HG03457 (cell line): ENCODE measurements at regions not wholly inside any gene's neighbourhood (a gene's known extent, or its start where the extent isn't known, plus 50 kb on each side); places are given as distances from the start of the nearest gene placed in this dataset.

Experiments used
- ATAC-seq: cut with Tn5 transposase; IDR thresholded peaks from one replicate; pipeline ENCODE4 v1.9.1; 2021; ENCODE audit warnings: moderate number of reproducible peaks; ENCODE audit not compliant: unreplicated experiment

DNA sequence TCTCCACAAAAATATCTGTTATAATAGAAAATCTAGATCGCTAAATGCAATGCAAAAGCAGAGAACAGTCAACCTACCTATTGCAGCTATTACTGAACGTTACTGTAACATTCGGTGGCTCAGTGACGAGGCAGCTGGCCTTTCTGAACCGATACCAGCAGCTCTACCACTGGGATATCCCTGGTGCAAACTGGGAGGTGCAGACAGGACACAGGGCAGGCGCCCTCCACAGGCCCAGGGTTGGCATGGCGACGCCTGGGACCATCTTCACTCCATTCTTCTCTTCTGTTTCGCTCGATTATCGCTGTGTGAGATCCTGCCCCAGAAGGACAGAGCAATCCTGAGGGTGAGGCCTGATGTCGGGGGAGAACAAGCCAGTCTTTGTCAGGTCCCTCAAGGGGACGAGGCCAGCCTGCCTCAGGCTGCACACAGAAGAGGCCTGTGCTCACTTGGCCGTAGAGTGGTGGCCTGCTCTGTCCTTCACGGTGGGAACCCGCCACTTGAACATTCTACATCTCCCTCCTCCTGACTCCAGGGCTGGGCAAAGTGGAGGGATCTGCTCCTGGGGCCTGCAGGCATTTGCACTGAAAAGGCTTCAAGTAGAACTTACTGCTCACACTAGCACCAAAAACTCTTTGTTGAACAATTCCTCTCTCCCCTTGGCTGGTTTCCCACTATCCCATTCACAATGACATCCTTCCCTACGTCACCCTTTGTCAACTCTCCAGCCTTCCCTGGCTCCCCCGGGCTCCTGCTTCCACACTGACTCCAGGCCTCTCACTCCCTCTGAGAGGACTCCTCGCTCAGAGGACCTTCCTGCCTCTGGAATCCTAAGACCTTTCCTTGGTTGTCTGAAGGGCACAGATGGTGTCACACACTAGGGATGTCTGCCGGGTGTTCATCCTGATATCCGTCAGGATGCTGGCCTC lies 49.7 kb downstream of the CYRIA start:
- no peak for ATAC-seq

DNA sequence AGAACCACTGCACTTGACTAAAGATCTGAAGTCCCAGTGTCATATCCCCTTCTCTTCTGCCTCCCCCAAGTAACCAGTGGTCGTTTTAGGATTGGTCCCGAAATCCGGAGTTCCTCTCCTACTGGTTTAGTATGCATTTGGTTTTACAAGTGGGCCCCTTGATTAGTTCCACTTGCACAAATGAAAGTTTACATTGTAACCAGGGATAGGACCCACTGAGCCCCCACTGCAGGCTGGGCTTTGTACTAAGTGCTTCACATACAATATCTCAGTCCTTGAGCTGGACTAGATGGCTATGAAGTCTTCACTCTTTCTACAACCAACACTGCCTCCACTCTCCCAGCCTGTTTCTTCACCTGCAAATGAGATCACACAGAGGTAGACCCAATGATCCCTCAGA lies 50.4 kb downstream of the CYRIA start:
- no peak for ATAC-seq

DNA sequence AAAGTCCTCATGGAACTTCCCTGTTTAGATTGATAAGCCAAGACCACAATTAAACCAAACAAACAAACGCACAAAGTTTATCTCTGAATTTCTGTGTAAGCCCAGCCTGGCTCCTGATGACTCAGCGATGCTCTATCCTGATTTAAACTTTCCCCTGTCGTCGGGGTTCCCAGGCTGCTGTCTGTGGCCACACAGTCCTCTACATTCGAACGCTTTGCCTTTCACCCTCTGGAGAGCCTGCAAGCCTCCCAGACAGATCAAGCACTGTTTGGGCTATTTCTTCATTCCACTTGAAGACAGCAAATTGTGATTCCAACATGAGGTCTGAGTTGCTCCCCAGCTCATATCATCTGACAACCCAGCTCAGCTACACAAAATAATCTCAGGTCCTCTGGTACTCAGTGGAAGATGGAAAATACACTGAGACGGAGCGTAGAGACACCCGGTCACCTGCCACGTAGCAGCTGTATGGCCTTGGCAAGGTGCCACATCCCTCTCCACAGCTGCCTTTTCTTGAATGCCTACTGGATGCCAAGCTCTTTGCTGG lies 51.2 kb downstream of the CYRIA start:
- ATAC-seq = no peak

DNA sequence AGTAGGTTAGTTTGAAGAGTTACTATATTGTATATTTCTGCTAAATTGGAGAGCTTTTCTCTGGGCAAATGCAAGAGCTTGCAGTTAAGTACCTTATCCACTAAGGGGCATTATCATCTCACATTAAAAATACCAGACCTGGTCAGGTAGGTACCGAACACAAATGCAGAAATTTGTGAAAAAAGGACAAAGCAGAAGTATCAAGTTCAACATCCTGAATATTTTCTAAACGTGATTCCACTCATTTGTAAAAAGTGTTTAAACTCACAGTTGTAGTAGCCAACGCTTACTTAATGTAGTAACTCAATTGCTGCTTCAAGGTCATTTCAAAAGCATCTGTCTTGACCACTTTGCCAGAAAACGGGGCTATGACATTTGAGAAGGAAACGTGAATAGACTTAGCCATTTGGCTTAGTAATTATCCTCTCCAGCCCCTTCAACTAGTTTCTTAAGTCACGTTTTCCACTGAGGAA lies 52.1 kb downstream of the CYRIA start:
- ATAC-seq = no peak

DNA sequence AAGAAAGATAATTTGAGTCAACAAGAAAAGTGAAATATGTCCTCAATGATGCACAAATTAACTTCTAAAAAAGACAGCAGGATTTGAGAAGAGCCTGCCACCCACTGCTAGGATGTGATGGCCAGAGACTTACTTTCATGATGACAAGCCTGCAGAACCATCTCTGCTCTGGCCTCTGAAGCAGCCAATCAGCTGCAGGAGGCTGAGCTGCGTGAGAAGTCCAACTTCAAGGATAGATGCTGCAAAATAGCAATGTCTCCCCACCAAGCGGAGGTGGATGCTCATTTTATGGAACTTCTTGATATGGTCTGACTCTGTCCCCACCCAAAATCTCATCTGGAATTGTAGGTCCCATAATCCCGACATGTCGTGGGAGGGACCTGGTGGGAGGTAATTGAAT lies 53.1 kb downstream of the CYRIA start:
- no peak for ATAC-seq

DNA sequence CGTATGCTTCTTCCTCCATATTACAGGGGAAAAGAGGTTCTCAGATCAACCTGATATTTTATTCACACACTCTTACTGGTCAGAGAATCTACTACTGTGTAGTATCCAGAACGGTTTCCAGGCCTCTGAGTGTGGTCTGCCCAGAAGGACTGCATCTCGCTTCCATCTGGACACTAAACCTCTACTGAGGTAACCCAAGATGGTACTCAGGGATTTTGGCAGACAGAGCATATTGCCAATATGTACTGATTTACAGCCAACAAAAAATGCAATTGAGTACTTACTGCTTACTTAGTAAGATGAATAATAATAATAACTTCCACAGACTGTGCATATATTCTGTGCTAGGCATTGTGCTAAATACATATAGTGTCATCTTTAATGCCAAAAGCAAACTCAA lies 55.8 kb downstream of the CYRIA start:
- no peak for ATAC-seq

DNA sequence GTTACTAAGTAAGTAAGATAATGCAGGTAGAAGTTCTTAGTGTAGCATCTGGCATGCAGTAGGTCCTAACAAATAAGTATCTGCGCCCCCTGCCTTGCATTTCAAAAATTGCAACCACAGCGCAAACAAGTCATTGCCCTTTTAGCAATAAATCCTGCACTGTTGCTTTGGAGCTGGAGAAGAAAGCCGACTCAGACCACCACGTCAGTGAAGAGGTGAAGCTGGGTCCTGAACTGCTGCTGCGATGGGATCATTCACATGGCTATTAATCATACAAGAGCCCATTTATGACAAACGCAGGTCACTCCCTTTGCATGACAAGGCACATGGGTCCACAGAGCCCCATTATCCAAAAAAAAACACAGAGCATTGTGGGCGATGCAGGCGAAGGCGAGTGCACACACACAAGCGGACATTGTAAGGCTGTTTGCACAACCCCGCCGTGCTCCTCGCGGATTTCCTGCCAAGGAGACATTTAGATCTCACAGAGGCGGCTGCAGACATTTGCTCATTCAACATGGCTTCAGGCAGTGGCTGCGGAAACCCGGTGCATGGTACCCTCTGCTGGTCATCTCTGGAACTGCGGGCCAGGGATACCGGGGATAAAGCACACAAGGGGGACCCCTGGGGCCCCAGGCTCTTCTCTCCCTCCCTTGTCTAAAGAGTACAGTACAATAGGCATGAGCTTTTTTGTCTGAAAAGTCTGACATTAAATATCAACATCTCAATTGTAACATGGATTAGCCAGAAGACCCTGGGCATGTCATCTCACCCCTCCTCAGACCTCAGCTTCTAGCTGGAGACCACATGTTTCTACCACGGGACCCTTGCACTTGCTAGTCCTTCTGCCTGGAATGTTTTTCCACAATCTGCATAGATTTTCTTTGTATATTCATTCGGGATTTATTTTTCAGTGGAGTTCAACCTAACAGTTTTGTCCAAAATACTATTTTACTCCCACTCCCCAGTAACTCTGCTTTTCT lies 56.7 kb downstream of the CYRIA start:
- peak; percentile 95 for ATAC-seq

DNA sequence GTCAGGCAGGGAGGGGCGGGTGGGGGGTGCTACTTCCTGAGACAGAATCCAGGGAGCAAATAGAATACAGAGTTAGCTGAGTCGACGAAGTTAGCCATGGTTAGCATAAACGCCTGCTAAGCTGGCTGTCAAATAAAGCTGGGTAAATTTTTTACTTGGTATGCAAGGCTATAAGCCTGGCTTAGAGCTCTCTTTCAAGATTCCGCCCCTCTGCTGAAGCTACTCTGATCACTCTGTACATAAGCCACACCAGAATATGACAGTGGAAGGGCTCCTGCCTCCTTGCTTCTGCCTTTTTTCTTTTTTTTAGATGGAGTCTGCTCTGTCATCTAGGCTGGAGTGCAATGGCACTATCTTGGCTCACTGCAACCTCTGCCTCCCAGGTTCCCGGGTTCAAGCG lies 58.3 kb downstream of the CYRIA start:
- no peak for ATAC-seq

DNA sequence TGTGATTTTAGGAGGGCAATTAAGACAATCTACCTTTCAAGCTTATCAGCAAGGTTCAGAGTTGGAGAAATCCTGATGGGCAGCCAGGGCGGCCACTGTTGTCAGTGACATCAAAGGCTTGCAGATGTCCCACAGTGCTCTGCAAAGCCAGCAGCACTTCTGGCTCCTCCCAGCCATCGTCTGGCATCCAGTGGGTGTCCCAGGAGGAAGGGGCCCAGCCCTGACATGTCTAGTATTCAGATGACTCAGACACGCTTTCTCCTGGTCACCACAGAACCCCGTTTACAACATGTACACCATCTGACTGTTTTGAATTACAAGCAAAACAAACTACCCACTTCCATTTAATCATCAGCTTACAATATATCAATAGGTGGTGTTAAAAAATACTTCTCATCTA lies 61.4 kb downstream of the CYRIA start:
- no peak for ATAC-seq

DNA sequence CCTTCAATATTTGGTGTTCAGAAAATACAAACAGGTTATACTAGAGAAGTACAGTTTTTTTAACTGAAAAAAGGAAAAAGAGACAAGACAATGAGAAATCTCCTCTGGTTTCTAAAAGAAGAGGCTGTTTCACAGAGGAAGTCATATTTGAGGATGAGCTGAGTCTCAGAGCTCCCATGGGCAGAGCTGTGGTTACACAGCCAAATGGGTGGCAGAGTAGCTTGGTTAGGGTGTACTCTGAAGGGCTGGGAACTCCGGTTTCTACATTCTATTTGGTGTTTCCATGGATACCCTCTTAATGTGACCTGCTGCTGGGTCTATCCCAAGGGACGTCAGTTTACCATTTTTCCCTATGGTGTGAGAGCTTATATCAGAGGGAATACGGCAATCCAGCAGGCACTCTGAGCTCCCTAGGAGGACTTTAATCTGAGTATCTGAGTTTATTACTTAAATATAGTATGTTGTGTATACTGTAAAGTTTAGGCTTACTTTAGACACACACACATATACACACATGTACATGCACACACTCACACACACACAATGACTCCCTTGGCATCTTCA lies 74.2 kb downstream of the CYRIA start:
- ATAC-seq = no peak

DNA sequence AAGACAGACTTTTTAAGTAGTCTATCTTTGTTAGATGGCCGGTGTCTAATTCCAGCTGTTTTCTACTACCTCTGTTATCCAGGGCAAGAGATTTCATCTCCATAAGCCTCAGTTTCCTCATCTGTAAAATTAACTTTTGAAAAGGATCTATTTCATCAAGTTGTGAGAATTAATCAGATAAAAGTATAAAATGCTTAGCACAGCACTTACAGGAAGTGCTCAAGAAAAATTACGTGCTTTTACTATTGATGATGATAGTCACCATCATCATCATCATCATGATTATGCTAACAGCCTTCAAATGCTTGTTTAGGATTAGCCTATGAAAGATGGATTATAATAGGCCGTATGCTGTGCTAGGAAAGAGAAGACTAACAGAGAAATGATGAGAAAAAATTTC lies 76.2 kb downstream of the CYRIA start:
- no peak for ATAC-seq

DNA sequence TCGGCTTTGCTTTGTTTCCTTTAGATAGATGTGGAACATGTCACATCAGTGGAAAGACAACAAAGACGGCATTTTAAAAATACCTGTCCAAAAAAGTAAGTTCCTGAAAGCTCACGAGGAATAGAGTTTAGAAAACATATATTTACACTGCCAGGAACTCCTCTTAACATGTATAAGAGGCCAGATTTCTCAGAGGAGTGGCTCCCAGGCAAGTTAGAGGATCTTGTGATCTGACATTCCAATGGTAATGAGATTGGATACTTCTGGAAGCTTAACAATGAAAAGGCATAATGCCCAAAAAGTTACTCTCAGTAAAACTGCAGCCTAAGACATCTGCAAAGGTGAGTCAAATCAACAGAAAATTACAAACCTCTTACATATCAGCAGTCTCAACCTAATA lies 77.1 kb downstream of the CYRIA start:
- ATAC-seq = no peak

DNA sequence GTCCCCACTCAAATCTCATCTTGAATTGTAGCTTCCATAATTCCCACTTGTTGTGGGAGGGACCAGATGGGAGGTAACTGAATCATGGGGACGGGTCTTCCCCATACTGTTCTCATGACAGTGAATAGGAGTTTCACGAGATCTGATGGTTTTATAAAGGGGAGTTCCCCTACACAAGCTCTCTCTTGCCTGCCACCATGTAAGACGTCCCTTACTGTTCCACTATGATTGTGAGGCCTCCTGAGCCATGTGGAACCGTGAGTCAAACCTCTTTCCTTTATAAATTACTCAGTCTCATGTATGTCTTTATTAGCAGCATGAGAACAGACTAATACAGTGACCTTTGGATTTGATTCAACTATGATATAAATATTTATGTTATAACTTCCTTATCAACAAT lies 78.0 kb downstream of the CYRIA start:
- ATAC-seq = no peak

DNA sequence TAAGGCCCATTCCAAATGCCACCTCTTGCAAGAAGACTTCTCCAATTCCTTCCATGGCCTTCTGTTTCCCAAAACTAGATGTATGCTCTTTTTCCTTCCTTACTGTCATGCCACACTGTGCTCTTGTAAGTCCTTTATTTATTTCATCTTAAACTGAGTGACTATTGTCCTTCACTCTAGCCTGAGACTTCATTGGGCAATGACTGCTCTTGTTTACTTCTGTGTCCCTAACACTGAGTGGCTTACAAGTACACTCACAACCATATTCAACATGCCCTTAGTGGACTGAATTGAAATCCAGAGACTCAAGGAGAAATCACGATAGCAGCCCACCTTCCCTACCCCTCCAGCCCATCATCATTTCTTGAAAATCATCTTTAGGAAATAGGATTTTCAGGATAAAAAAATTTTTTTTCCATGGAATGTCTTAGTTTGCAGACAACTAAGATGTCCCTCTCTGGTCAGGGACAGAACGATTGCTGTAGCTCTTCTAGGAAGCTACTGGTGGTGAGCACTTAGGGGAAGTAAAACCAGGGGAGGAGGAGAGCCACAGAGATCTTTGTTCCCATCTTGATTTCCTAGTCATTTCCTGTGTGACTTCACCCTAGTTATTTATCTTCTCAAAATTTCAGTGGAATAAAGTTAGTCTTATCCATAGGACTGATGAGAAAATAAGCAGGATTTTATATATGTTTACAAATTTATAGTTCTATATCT lies 80.7 kb downstream of the CYRIA start:
- ATAC-seq = no peak

DNA sequence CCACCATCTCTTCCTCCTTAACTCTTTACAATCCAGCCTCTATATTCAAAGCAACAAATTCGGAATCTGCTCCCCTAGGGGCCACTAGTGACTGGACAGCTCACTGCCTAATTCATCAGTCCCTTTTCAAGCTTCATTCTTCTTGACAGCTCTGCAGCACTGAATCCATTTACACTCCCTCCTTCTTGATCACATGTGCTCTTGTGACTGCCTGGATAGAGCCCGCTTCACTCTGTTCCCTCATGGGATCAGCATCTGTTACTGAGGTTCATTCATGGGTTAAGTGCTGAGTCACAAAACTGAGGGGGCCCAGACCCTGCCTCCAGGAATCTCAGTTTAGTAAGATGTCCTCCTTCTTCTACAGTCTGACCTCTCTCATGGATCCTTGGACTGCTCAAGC lies 81.5 kb downstream of the CYRIA start:
- no peak for ATAC-seq

DNA sequence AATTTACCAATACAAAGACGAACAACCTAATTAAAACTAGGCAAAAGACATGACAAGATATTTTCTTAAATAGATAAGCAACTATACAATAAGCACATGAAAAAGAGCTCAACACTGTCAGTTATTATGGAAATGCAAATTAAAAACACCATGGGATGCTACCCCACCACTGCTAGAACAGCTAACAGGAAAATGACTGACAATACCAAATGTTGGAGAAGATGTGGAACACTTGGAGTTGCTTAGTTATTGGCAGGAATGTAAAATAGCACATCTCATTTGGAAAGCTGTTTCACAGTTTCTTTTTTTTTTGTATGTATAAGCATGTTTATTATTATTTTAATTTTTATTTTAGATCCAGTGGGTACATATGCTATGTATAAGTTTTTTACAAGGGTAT lies 84.4 kb downstream of the CYRIA start:
- no peak for ATAC-seq

DNA sequence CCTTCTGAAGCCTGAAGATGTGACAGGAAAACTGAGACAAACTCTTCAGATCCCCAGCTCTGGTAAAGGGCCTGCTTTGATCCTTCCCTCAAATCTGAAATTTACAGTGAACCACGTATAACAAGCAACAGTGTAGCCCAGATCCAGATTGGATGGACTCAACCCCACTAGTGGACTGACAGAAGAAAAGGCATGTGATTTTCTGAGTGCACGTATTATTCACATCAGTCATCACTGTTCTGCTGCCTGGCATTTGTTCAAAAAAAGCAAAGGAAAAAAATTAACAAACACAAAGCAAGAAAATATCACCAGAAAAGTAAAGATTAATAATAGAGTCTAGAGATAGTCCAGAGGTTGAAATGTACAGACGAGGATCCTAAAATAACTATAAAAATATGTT lies 87.6 kb downstream of the CYRIA start:
- no peak for ATAC-seq

DNA sequence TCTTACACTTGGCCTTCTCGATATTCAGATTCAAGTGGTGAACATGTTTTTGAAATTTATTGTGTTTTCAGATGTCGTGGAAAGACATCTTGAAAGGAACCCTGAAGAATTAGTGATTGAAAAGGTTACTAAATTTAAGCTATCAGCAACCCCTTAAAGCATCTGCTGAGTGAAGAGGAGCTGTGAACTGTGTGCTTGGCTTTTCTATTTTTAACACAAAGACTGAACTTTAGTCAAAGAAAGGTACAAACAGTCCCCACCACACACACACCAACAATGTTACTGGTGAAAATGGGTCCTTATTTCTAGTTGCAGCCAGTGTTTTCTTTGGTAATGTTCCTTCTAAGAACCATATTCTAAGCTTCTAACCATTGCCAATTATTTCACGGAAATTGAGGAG lies 95.1 kb downstream of the CYRIA start:
- ATAC-seq = no peak

DNA sequence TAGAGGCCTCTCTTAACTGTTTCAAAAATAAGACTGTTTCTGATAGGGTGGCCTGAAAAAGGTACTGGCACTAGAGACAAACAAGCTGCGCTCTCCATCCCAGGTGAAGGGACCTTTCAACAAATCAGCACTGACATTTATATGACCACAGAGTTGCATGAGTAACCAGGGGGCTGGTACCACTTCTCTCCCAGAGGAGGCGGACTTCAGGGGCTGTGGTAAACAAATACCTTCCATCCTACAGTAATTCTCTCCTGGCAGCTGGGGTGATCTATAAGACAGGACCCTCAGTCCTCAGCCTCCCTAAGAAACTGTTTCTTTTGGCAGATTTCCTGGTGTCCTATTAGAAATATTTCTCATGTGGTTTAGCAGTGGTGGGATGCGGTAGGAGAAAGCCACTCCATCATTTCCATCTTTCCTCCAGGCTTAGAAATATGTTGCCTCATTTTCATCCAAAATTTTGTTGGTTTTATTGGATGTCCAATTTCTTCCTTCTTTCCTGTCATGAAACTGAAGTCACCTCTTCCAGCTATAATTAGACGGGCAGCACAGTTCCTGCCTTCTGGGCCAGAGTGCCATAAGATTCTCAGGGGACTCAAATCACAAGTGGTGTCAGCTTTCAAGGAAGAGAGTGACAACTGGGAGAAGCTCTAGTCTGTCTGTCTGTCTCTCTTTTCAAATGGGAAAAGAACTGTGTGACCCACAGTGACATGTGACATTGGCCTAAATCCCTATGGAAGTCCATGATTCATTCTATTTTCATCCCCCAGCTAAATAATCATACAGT lies 96.4 kb downstream of the CYRIA start:
- no peak for ATAC-seq

DNA sequence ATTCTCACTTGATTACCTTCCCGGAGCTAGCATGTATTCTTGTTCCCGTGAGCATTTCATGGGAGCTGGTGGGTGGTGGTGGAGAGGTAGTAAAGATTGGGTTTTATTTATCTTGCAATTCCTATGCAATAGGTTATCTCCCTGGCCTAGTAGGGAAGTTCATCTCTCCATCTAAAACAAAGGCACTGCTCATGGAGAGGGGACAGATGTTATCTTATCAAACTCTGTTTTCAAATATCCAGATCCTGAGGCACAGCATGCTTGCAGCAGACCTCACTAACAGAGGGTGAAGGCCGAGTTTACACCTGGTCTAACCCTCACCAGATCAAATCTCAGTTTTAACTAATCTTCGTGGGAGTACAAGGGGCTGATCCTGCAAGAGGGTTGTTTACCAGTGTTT lies 98.9 kb downstream of the CYRIA start:
- no peak for ATAC-seq
